ENCODE measurements at regions not wholly inside any gene's neighbourhood (a gene's known extent, or its start where the extent isn't known, plus 50 kb on each side); places are given as distances from the start of the nearest gene placed in this dataset.

DNA sequence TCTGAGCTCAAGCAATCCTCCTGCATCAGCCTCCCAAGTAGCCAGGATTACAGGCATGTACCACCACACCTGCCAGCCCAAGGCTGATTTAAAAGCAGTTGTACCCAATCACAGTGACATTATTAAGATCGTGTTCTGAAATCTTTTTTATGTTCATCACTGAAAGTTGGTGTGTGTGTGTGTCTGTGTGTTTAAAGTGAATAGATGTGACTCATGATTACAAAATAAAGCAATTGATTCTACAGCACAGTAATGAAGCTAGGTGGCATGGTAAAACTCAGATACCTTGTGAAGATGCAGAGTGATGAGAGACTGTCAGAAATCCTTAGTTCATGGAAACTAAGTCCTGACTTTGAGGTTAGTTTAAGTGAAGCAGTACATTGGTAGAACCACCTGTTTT, 74.2 kb upstream of the ATP2B1 start:
- H3K27me3 ChIP-seq (ENCODE audit: control insufficient read depth in 2 of 2, insufficient read depth in 2 of 2, low read length in 2 of 2) = peaks cover 0 to 3% of the 10 kb centered on the region in 2 experiments
- BruUV-seq (replicated peaks) = no TSS peak
- FAIRE-seq (no peak), DNase-seq (ENCODE audit: low read depth, low spot score) (no peak)
- ChIA-PET CTCF (interaction anchor here (1.0 to 1.4 kb wide), 3 partner anchors 16 to 21 kb away, joined by 3 to 5 read pairs (median 3); no protein-coding TSS in a partner anchor), POLR2A (no interaction called here)
- no peak overlapping the region for H3K27ac ChIP-seq (ENCODE audit: insufficient read depth, low read depth, low read length)
- no peaks in the 10 kb centered on the region for H3K79me2 ChIP-seq (ENCODE audit: control insufficient read depth, insufficient read depth, low read length)
- TF ChIP-seq CTCF (IDR thresholded peaks at IDR 0.05; ENCODE audit: extremely low read depth in 1 of 2, insufficient read depth in 1 of 2, low read depth in 1 of 2, low read length in 2 of 2) (no peak), JUN (IDR thresholded peaks at IDR 0.05; ENCODE audit: borderline replicate concordance, insufficient read depth, insufficient read length, low read depth) (no peak)
- no peak overlapping the region for H2AFZ ChIP-seq (ENCODE audit: low read depth, low read length)
- no peaks in the 10 kb centered on the region for H3K4me1 ChIP-seq (ENCODE audit: control insufficient read depth, extremely low read depth, insufficient read depth, low read length)
- intact Hi-C loops (cut with micrococcal nuclease) (no loop called here), dilution Hi-C loops (cut with MboI; ENCODE audit: extremely low pct_ligation_motif_present, low sequenced_read_pairs) (no loop called here)
- no peaks in the 10 kb centered on the region for H4K20me1 ChIP-seq (replicated peaks; ENCODE audit: control insufficient read depth, extremely low read depth, insufficient read depth, low read length)
- no peak overlapping the region for H3K4me2 ChIP-seq (ENCODE audit: insufficient read depth, low read length)
- H3K9ac ChIP-seq (replicated peaks; ENCODE audit: extremely low read depth, insufficient read depth, low read length) = no peak overlapping the region
- no peak overlapping the region for H3K4me3 ChIP-seq (replicated peaks in 1 of 3; ENCODE audit: insufficient read depth in 1 of 3, low read depth in 1 of 3, low read length in 3 of 3)
- H3K36me3 ChIP-seq (ENCODE audit: control insufficient read depth in 2 of 2, extremely low read depth in 1 of 2, insufficient read depth in 2 of 2, low read length in 2 of 2) = no peaks in the 10 kb centered on the region
- H3K9me1 ChIP-seq (replicated peaks; ENCODE audit: control insufficient read depth, extremely low read depth, insufficient read depth, low read length) = no peaks in the 10 kb centered on the region
- H3K9me3 ChIP-seq (replicated peaks; ENCODE audit: control insufficient read depth, insufficient read depth, low read length) = peaks cover 2% of the 10 kb centered on the region

- Histone ChIP-seq H3K4me2 (ENCODE audit: insufficient read depth, low read length) (no peak overlapping the region), H3K9me3 (replicated peaks; ENCODE audit: control insufficient read depth, insufficient read depth, low read length) (peaks cover 2% of the 10 kb centered on the region), H3K79me2 (ENCODE audit: control insufficient read depth, insufficient read depth, low read length) (no peaks in the 10 kb centered on the region), H3K4me3 (replicated peaks in 1 of 3; ENCODE audit: insufficient read depth in 1 of 3, low read depth in 1 of 3, low read length in 3 of 3) (no peak overlapping the region), H3K27me3 (ENCODE audit: control insufficient read depth in 2 of 2, insufficient read depth in 2 of 2, low read length in 2 of 2) (peaks cover 0 to 3% of the 10 kb centered on the region in 2 experiments), H3K4me1 (ENCODE audit: control insufficient read depth, extremely low read depth, insufficient read depth, low read length) (no peaks in the 10 kb centered on the region), H2AFZ (ENCODE audit: low read depth, low read length) (no peak overlapping the region), H3K36me3 (ENCODE audit: control insufficient read depth in 2 of 2, extremely low read depth in 1 of 2, insufficient read depth in 2 of 2, low read length in 2 of 2) (no peaks in the 10 kb centered on the region), H3K27ac (ENCODE audit: insufficient read depth, low read depth, low read length) (no peak overlapping the region), H3K9me1 (replicated peaks; ENCODE audit: control insufficient read depth, extremely low read depth, insufficient read depth, low read length) (no peaks in the 10 kb centered on the region), H3K9ac (replicated peaks; ENCODE audit: extremely low read depth, insufficient read depth, low read length) (no peak overlapping the region), H4K20me1 (replicated peaks; ENCODE audit: control insufficient read depth, extremely low read depth, insufficient read depth, low read length) (no peaks in the 10 kb centered on the region)
- no peak for TF ChIP-seq MYC (IDR thresholded peaks at IDR 0.05; ENCODE audit: low read depth, low read length)
- FAIRE-seq = no peak
- DNase-seq (ENCODE audit: low read depth, low spot score) = no peak
- CTCF ChIA-PET = interaction anchor here (0.9 to 1.4 kb wide), 4 partner anchors 15 to 21 kb away, joined by 3 to 5 read pairs (median 3); no protein-coding TSS in a partner anchor
- POLR2A ChIA-PET = no interaction called here
- dilution Hi-C loops (cut with MboI; ENCODE audit: extremely low pct_ligation_motif_present, low sequenced_read_pairs) (no loop called here), intact Hi-C loops (cut with micrococcal nuclease) (no loop called here)
- no TSS peak for BruUV-seq (replicated peaks)
Measured at GRCh38 chr12:89781946-89782550, 73.4 kb upstream of the ATP2B1 start.
